Stimulated activated CD8-positive, alpha-beta memory T cell treated with anti-CD3 and anti-CD28 coated beads, Interleukin-15, amount 100 ng/mL, for 24 hours (primary cell): ENCODE measurements at regions not wholly inside any gene's neighbourhood (a gene's known extent, or its start where the extent isn't known, plus 50 kb on each side); places are given as distances from the start of the nearest gene placed in this dataset.
"Not testable (repeated sequence)": the region's sequence is repeated elsewhere in the genome, so short reads cannot be mapped to it uniquely, and the experiment has no call there.

ENCODE experiments used
- DNase-seq: peaks from one replicate; pipeline ENCODE4 v3.0.0-alpha.2; 2020; ENCODE audit warnings: low read depth

DNA sequence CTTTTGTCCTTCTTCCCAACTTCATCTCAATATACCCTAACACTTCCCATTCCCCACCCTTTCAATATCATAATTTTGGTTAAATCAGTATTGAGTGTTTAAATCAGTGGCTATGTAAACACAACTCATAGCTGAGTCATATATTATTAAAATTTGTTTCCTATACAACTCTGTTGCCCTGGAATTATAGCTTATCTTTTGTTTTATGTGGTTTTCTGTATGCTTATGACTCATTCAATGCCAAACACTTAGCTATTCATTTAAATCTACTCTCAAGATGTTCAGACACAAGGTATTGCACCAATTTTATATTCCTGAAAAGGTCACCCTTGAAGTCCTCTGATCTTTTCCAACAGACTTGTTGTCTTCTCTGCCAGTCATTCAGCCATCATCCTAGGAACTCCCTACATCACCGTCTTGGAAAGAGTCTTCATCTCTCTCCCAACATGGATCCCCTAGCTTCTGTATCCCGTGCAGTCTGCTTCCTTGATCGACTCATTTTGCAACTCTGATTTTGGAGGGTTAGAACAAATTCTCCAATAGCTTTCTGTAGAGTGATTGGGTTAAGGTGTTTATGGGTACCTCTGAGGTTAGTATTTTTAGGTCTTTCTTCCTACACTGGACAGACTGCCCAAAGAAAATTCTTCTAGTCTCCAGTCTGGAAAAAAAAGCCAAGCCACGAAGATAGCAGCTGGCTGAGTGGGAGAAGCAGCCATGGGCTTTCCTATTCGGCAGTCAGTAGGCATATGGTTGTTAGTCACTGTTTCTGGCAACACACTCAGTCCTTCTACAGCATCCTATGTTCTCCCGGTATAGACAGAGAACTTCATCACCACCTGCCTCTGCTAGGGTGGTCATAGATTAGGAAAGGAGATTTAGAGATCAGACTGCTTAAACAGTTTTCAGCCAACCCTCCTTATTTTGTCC lies 102.1 kb downstream of the CRPPA start:
- no peak for DNase-seq

DNA sequence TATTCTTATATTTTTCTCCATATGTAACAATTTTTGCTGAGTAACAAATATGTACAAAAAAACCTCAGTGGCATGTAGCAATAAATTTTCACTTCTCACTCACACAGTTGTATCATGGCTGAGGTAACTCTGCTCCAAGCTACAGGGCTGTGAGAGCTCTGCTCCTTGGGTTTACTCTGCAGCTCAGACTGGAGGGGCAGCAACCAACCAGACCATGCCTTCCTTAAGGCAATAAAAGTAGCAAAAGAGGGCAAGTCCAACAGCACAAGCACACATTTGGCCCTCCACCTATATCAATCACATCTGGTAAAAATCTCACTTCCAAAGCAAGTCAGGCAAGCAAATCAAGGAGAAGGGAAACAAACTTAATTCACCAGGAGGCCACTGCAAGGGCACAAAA lies 102.9 kb downstream of the CRPPA start:
- no peak for DNase-seq

DNA sequence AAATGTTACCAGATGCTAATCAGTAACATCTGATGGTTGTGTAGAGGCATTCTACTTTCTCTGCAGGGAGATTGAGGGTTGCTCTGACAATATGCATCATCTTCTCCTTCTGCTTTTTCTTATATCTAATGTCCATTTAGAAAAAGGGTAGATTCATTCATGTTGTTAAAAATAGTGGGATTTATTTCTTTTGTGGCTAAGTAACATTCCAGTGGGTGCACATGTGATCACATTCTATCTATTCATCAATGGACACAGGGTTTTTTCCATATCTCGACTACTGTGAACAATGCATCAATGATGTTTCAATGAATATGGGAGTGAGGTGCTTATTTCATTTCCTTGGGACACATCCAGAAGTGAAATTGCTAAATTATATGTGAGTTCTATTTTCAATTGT lies 103.9 kb downstream of the CRPPA start:
- no peak for DNase-seq

DNA sequence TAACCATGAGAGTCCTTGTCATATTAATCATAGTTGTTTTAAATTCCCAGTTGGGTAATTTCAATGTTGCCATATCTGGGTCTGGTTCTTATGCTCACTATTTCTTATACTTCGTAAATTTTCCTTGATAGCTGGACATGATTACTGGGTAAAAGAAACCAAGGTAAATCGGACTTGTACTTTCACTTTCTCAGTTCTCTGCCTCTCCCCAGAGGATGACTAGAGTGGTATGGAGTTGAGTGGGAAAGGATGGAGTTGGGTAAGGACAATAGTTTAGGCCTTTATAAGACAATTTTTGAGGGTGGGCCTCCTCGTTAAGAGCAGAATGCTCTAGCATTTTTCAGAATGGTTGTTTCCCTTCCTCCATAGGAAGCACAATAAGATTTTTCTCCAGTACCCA lies 106.1 kb downstream of the CRPPA start:
- DNase-seq = no peak

DNA sequence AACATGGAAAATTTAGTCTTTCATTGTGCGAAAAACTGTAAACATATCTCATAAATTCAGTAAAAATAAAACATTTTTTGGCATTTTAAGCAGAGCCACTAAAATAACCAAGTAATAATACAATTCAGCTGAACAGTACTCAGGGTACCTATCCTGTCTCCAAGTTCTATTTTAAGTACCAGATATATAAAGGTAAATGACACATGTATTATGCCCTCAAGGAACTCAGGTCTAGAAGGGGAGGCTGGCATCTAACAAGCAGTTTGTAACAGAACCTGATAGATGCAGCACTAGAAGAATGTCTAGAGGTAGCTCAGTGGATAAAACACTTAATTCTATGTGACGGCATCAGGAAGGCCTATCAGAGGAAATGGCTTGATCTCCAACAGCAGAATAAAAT lies 112.2 kb downstream of the CRPPA start:
- DNase-seq = no peak

DNA sequence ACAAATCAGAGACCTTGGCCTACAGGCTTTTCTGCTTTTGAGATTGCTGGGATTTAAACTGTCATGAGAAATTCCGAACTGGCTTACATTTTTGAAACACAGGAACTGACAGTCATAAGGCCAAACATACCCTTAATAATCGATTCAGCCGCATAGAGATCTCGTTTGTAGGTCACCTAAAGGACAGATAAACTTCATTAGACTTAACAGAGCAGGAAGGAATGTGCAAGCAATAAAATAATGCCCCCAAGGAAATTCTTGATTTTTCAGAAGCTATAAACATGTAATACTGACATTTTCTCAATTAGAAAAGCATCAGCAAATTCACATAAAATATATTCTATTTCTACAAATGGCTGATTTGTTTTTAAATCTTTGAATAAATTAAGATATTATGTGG lies 120.0 kb downstream of the CRPPA start:
- DNase-seq = no peak

DNA sequence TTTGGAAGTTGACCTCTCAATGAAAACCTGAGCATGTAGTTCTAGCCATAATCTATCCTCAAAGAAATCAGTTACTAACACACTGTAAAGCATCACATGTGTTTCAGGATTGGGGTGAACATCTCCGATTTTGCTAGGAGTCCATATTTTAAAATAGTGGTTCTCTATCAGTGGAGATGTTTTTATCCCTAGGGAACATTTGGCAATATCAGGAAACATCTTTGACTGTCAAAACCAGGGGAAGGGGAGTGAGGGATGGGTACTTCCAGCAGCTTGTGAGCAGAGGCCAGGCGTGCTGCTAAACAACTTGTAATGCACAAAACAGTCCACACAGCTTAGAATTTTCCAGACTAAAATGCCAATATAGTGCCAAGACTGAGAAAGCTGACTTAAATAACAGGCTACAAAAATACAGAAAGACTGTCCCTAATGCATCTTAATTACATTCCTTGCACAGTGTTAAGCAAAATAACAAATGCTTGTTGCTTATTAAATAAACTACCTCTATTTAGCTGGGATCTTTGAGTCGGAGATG lies 120.9 kb downstream of the CRPPA start:
- no peak for DNase-seq

DNA sequence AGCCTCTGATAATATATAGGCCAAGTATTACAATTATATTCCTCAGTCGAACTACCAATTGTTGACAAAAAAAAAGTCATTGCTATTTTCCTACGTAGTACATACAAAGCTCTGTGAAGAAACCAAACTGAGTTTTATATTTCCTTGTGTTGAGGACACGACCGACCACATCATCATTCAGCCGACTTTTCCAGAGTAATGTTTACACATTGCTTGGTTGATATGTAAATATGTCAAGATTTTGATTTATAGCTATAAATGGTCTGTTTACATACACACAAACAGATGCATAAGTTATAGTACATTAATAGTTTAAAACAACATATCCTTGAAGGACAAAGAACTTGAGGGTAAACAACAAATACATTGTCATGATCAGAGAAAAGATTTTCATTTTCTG lies 121.5 kb downstream of the CRPPA start:
- DNase-seq = no peak

DNA sequence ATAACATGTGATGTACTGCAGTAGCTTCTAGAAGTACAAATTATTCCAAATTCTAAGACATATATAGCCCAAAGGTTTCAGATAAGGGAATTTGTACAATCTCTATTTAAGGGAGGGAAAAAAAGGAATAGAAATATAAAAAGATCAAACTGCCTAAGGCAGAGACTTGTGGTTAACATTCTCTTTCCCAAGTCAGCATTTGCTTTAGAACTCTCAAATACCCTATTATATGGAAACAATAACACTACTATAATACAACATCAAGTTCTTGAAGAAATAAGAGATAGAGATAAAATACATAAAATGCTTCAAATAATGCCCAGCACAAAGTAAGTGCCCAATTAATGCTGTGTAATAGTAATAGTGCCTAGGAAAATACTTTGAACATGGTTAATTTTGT lies 123.1 kb downstream of the CRPPA start:
- no peak for DNase-seq

DNA sequence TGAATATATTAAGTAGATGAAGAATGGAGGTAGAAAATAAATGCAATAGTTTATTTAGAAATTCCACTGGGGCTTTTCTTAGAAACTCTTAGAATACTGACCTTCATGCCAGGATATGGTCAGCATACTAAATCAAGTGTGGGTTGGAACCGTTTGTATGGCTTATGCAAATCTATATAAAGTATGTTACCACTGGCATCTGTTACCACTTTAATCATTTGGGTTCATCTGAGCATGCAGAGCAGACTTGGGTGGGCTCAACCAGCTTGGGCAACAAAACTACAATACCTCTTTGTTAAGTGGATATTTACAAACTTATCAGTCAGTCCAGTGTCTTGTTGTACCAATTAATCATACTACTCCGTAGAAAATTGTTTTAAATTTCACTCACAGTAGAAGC lies 125.8 kb downstream of the CRPPA start:
- DNase-seq = no peak

DNA sequence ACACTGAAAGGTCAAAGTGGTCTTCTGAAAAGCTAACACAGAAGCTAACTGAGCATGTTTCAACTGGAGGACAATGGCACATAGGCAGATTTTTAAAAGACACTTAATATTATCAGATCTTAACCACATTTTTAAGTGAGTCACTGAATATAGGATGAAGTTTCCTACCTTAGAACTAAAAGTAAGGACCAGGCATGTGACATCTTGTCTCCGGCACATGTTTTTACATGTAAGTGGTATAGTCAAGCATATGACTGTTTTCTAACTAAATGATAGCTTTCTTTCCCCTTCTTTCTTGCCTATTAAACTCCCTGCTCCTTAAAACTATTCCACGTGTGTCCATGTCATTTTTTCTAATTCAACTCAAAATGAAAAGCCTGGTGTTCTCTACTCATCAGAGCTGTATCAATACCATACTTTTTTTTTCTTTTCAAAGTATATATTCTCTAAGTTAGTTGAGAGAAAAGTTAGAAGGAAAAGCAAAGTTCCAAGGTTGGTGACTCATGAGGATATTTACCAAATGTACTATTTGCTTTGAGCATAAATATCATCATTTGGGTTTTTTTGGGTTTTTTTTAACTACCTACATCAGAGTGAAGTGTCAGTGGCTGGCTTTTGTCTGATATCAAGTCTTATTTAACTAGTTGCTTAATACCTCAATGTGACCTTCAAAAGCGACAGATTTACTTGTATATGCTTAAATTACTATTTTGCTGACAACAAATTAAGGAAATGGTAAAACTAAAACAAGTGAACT lies 127.5 kb downstream of the CRPPA start:
- DNase-seq = no peak

DNA sequence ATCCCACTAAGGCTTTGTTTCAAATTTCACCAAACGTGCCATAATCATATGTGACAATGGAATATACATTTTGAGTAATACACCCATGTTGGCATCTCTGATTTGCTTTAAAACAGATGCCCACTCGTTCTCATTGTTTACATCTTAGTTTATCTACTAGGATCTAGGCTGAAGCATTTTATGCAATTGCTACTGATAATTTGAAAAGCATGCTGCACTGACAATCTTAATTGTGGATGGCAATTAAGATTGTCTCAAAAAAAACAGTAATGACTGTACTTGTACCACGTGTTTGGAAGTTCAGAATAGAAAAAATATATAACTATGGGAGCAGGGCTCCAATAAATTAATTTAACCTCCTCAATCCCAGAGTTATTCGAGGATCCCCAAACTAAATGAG lies 136.8 kb downstream of the CRPPA start:
- no peak for DNase-seq

DNA sequence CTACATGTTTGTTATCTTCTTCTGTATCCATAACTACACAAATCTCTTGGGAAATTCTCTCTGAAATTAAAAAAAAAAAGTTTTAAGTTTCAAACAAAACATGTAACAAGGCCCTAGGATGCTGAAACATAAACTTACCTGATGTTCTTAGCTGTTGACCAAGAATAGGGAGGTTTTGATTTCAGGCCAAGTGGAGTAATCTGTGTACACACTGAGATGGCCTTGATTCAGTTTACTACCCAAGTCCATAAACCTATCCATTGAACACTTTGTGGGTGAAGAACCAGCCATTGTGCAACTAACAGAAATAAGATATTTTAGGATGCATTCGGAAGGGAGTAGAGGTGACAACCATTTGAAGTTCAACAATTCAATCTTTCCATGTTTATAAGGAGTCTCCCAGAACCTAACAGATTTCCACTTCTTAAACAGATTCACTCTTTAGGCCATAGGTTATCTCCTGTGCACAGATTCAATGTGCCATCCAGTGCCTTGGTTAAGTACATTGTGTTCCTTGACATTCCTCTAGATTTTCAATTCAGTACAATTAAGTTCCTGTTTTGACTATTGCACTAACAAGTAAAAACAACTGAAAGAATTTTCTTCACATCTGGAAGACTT lies 143.1 kb downstream of the CRPPA start:
- DNase-seq = no peak

DNA sequence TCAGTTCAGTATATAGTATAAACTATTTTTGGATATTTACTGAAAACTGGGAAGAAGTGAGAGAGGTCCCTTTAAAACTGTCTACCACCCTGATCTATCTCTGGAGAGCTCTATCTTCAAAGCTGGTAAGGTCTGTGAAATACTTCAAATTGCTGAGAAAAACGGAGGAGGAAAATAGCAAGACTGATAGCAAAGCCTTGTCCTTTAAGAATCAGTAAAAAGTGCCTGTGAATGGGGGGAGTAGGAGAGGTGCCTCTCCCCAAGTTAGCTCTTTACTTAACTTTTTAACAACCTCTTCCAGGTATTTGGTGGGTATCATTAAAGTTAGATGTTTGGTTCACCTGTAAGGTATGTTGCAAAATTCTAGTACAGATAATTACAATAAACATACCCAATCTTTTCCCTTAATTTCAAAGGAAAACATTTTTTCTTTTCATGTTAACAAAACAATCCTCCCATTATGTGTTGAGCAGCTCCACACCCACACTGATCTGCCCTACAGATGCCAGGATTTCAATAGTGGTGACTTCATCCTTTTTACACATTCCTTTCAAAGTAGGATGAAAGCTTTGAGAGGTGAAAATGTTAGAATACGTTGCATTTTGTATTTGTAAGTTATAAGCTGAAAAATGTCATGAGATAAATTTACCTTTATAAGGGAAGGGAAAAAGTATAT lies 149.2 kb downstream of the CRPPA start:
- no peak for DNase-seq

DNA sequence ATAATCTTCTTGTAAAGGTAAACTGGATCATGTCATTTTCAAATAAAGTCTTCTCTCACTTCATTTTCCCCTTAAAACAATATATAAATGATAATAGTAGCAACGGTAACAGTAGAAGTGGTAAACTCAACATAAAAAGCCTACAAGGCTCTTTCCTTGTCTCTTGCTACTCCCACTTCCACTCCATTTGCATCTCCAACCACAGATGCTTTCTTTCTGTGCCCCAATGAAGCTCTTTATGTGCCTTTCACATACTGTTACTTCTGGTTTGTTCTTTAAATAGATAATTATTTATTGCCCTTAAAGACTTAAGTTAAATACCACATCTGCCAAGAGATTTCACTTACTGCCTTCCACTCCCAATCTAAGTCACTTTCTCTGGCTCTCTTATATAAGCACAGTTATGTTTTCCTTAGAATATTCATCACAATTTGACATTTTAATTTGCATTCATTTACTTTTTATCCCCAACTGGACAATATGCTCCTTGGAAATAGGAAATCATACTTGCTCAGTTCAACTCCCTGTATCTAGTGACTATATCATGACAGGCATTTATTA lies 149.9 kb downstream of the CRPPA start:
- no peak for DNase-seq

DNA sequence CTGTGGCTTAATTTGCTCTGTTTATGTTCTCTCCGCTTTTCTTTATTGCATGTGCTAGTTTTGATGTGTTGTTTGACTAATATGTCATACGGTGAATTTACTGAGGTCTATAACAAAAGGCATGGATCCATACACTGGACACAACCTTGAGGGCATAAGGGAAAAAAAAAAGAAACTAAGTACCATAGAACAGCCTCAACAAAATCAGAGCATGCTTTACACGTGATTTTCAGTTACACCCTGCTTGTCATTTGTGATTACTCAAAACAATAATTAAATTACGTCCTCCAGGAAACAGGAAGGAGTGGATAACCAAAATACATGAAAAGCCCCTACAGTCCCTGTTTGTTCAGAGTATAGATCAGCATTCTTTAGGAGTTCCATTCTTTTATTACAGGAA lies 150.5 kb downstream of the CRPPA start:
- no peak for DNase-seq

DNA sequence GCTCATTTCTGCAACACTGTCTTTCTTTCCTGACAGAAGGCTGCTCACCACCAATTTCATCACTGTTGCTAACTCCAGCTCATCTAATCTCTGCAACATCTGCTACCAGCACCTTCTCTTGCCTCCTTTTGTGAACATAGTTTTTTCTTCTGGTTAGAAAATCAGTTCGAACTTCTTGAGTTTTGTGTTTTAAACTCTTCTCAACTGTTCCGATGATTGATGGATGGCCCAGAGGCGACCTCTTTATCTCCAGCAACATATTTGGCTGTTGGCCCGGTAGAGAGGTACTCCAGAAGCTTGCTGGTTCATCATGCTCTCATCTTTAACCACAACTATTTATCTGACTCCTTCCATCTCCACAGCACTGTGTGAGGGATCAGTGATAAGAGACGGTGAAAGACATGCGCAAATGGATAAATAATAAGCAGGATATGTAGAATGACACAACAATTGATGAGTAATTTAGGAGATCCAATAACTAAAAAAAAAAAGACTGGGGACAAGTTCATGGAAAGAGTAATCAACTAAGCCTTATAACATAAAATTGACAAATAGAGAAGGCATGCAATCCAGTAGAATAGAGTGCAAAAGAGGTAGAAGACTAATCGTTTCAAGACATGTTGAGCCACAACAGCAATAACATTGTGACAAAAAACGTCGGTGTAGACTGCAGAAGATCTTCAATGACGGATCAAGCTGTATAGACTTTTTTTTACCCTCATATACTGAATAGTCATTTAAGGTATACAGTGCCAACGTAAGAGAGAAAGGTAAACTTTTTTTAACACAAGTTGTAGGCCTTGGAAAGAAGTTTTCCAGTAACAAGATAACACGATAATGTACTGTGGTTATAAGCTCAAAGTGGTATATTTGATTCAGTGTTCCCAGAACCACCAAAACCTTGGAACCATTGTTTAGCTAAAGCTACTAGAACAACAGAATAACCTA lies 152.2 kb downstream of the CRPPA start:
- no peak for DNase-seq

DNA sequence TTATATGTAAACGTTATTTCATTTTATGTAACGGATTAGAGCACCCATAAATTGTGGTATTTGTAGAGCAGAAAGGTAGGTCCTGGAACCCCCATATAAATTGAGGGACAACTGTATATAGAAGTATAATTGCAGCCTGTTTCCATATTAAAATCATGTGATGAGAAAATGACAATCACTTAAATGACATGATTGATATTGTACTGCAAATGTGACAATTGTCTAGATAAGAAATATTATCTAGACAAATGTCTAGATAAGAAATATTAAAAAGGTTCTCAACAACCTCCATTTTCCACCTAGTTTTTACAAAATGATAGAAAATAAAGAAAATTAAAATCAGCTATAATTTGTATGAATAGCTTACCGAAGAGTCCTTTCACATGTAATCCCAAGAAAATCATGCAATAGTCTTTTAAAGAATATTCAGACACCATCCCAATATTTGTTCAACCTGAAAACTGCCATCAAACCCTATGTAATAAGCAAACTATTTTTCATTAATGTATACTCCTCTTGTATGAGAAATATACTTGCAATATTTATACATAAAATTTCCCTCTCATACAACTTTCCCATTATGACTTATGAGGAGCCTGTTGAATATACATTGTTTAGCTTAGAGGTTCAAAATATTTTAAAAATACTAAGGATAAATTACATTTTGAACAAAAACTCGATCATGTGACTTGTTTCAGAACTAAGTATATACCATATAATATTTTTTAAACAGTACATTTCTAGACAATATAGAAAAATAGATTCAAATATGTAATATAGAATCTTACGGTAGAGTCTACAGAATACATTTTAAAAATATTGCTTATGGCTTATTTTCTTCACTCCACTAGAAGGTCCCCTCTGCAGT lies 153.2 kb downstream of the CRPPA start:
- DNase-seq = no peak

DNA sequence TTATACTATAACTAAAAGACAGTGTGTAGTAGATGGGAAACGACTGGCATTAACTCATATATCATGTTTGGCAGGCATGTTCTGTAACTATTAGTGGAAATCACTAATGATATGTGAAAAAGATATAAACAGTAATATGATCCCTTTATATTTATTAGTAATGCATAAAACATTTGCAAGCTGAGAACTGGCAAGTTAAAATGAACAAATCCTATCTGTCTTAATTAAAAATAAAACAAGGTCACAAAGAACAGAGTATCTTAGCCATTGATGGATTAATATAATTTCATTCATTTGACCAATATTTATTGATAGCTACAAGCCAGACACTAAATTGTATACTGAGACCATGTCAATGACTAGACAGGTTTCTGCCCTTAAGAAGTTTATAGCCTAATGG lies 154.5 kb downstream of the CRPPA start:
- DNase-seq = no peak

DNA sequence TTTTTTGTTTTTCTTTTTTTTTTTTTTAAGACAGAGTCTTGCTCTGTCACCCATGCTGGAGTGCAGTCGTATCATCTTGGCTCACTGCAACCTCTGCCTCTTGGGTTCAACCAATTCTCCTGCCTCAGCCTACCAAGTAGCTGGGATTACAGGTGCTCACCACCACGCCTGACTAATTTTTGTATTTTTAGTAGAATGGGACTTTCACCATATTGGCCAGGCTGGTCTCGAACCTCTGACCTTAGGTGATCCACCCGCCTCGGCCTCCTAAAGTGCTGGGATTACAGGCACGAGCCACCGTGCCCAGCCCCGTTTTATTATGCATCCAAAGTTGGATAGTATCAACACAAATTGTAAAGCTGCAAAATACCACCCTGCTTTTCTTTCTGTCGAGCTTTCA lies 154.9 kb downstream of the CRPPA start:
- DNase-seq = not testable (repeated sequence)
